ENCODE measurements at regions not wholly inside any gene's neighbourhood (a gene's known extent, or its start where the extent isn't known, plus 50 kb on each side); places are given as distances from the start of the nearest gene placed in this dataset.
"Not testable (repeated sequence)": the region's sequence is repeated elsewhere in the genome, so short reads cannot be mapped to it uniquely, and the experiment has no call there.

DNA sequence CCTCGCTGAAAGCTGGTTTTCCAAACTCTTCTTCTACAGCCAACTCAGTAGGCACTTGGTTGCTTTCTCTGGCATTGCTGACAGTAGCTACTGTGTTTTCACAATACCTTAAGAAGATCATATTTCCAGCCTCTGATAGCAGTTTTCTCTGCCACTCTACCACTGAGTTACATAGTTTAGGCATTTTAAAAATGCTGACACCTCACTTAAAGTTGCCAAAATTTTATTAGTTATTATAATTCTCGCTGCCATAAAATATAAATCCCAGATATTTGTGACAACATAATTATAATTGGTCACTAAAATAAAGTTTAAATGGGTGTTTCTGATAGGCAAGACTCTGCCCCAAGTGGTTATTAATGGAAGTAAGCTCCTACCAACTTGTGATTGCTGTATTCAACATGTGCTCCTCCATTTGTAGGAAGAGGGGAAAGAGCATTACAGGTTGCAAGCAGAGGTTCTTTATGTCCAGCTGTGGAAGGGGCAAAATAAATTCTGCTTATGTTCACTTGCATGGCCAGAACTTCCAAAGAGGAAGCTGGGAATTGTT is 1202.8 kb downstream of the CNTNAP5 start:
- Histone ChIP-seq H3K36me3 (ENCODE audit: control insufficient read depth in 2 of 2, insufficient read depth in 2 of 2, low read length in 1 of 2) (no peaks in the 10 kb centered on the region), H3K9me3 (ENCODE audit: control insufficient read depth in 2 of 2, insufficient read depth in 1 of 2, low read length in 1 of 2) (peaks cover 0 to 12% of the 10 kb centered on the region in 2 donors), H3K4me1 (ENCODE audit: control insufficient read depth in 2 of 2, insufficient read depth in 2 of 2, low read length in 2 of 2) (no peaks in the 10 kb centered on the region), H3K27me3 (ENCODE audit: control insufficient read depth in 2 of 2, insufficient read depth in 1 of 2, low read length in 1 of 2) (no peaks in the 10 kb centered on the region), H3K27ac (ENCODE audit: low read depth in 1 of 2, low read length in 1 of 2) (no peak overlapping the region), H3K4me3 (ENCODE audit: low read length in 2 of 2) (no peak overlapping the region)
- 87% methylated on average over 2 of the region's 2 CpGs for WGBS
- no peak for DNase-seq (ENCODE audit: low read depth in 6 of 9, low spot score in 9 of 9)

DNA sequence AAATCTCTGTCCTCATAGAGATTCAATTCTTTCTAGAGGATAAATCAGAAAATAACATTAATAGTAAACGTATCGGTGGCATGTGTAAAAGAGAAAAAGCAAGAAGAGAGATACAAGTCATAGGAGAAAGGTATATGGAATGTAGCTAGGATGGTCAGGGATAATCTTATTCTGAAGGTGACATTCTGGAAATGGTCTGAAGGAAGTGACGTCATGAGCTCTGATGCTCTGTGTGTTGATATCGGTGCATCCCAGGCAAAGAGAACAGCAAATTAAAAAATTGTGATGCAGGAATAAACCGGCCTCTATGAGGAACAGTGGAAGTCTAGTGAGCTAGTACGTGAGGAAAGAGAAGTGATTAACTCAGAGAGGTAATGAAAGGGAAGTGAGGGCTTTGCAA is 1215.8 kb downstream of the CNTNAP5 start:
- H3K9me3 ChIP-seq (ENCODE audit: control insufficient read depth in 2 of 2, insufficient read depth in 1 of 2, low read length in 1 of 2), result no peaks in the 10 kb centered on the region
- no peaks in the 10 kb centered on the region for H3K4me1 ChIP-seq (ENCODE audit: control insufficient read depth in 2 of 2, insufficient read depth in 2 of 2, low read length in 2 of 2)
- H3K4me3 ChIP-seq (ENCODE audit: low read length in 2 of 2), result no peak overlapping the region
- no peaks in the 10 kb centered on the region for H3K36me3 ChIP-seq (ENCODE audit: control insufficient read depth in 2 of 2, insufficient read depth in 2 of 2, low read length in 1 of 2)
- H3K27ac ChIP-seq (ENCODE audit: low read depth in 1 of 2, low read length in 1 of 2), result no peak overlapping the region
- WGBS, result 93% methylated on average over 6 of the region's 6 CpGs
- DNase-seq (ENCODE audit: low read depth in 6 of 9, low spot score in 9 of 9), result no peak
- no peaks in the 10 kb centered on the region for H3K27me3 ChIP-seq (ENCODE audit: control insufficient read depth in 2 of 2, insufficient read depth in 1 of 2, low read length in 1 of 2)

DNA sequence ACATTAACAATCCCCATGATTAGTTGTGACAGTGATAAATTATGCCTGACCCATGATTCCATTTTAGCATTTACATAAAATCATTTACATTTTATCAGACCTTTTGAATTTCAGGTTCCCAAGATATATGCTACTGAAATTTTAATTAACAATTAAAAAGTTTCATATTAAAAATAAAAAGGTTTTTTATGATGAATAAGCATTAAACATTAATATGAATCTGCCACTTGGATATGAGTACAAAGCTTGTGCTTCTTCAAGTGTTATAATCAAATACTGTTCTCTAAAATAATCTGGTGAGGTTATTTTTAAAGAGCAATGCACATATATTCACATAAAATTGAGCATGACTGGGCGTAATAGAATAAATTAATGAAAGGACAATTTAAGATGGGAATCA is 1218.0 kb downstream of the CNTNAP5 start:
- H3K27me3 ChIP-seq (ENCODE audit: control insufficient read depth in 2 of 2, insufficient read depth in 1 of 2, low read length in 1 of 2), result no peaks in the 10 kb centered on the region
- DNase-seq (ENCODE audit: low read depth in 6 of 9, low spot score in 9 of 9), result no peak
- H3K9me3 ChIP-seq (ENCODE audit: control insufficient read depth in 2 of 2, insufficient read depth in 1 of 2, low read length in 1 of 2), result no peaks in the 10 kb centered on the region
- H3K36me3 ChIP-seq (ENCODE audit: control insufficient read depth in 2 of 2, insufficient read depth in 2 of 2, low read length in 1 of 2), result no peaks in the 10 kb centered on the region
- H3K4me3 ChIP-seq (ENCODE audit: low read length in 2 of 2), result no peak overlapping the region
- H3K4me1 ChIP-seq (ENCODE audit: control insufficient read depth in 2 of 2, insufficient read depth in 2 of 2, low read length in 2 of 2), result no peaks in the 10 kb centered on the region
- no peak overlapping the region for H3K27ac ChIP-seq (ENCODE audit: low read depth in 1 of 2, low read length in 1 of 2)
- 95% methylated on average over 1 of the region's 1 CpG for WGBS

DNA sequence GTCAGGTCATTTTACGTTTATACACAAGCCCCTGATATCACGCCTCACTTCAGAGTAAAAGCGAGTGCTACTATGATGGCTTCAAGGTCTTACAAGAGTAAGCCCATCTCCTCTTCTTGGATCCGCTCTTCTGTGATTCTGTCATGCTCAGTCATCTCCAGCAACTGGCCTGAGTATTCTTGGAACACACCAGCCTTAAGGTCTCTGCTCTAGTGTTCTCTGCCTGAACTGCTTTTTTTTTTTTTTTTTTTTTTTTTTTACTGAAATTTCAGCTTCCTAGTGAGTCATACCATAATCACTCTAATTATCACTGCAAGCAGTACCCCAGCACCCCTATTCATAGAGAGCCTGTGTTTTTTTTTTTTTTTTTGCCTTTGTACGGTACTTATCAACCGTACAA is 1228.9 kb downstream of the CNTNAP5 start:
- Histone ChIP-seq H3K9me3 (ENCODE audit: control insufficient read depth in 2 of 2, insufficient read depth in 1 of 2, low read length in 1 of 2) (no peaks in the 10 kb centered on the region), H3K4me3 (ENCODE audit: low read length in 2 of 2) (no peak overlapping the region), H3K27me3 (ENCODE audit: control insufficient read depth in 2 of 2, insufficient read depth in 1 of 2, low read length in 1 of 2) (no peaks in the 10 kb centered on the region), H3K27ac (ENCODE audit: low read depth in 1 of 2, low read length in 1 of 2) (no peak overlapping the region), H3K4me1 (ENCODE audit: control insufficient read depth in 2 of 2, insufficient read depth in 2 of 2, low read length in 2 of 2) (no peaks in the 10 kb centered on the region), H3K36me3 (ENCODE audit: control insufficient read depth in 2 of 2, insufficient read depth in 2 of 2, low read length in 1 of 2) (no peaks in the 10 kb centered on the region)
- WGBS, result 96% methylated on average over 6 of the region's 6 CpGs
- DNase-seq (ENCODE audit: low read depth in 6 of 9, low spot score in 9 of 9), result no peak

DNA sequence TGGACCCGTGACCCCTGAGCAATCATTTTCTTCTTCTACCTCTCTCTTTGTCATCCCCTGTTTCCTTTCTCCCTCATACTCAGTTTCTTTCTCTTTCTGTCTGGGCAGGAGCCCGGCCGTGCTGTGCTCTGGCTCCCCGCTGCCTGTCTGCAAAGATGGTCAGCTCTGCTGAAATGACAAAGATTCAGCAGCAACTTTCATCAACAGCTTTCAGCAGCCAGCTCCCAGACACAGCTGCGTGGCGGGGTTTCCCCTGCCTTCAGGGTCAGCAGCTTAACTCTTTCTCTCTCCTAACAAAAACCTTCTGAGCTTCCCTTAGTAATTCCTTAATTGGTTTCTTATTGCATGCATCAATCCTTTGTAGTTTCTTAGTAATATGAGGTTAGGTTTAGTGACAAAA is 1234.4 kb downstream of the CNTNAP5 start:
- Histone ChIP-seq H3K36me3 (ENCODE audit: control insufficient read depth in 2 of 2, insufficient read depth in 2 of 2, low read length in 1 of 2) (no peaks in the 10 kb centered on the region), H3K4me3 (ENCODE audit: low read length in 2 of 2) (no peak overlapping the region), H3K4me1 (ENCODE audit: control insufficient read depth in 2 of 2, insufficient read depth in 2 of 2, low read length in 2 of 2) (no peaks in the 10 kb centered on the region), H3K27ac (ENCODE audit: low read depth in 1 of 2, low read length in 1 of 2) (no peak overlapping the region), H3K9me3 (ENCODE audit: control insufficient read depth in 2 of 2, insufficient read depth in 1 of 2, low read length in 1 of 2) (peaks cover 0 to 6% of the 10 kb centered on the region in 2 donors), H3K27me3 (ENCODE audit: control insufficient read depth in 2 of 2, insufficient read depth in 1 of 2, low read length in 1 of 2) (no peaks in the 10 kb centered on the region)
- no peak for DNase-seq (ENCODE audit: low read depth in 6 of 9, low spot score in 9 of 9)
- WGBS, result 83% methylated on average over 6 of the region's 6 CpGs

DNA sequence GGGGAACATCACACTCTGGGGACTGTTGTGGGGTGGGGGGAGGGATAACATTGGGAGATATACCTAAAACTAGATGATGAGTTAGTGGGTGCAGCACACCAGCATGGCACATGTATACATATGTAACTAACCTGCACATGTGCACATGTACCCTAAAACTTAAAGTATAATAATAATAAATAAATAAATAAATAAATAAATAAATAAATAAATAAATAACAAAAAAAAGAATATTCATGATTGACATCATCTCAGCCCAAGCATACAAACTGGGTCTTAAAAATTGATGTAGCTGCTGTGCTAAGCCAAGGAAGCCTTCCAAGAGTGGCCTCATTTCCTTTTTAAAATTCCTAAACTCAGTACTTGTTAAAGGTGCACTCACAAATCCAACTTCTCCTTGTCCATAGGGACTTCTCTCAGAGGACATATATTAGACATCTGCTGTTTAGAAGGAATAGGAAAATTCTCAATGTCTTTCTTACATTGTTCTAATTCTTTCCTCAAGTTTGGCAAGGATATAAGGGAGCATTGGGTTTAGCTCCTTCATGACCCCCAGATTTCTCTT is 1235.4 kb downstream of the CNTNAP5 start:
- H3K27ac ChIP-seq (ENCODE audit: low read depth in 1 of 2, low read length in 1 of 2); H3K4me1 ChIP-seq (ENCODE audit: control insufficient read depth in 2 of 2, insufficient read depth in 2 of 2, low read length in 2 of 2); H3K36me3 ChIP-seq (ENCODE audit: control insufficient read depth in 2 of 2, insufficient read depth in 2 of 2, low read length in 1 of 2); H3K27me3 ChIP-seq (ENCODE audit: control insufficient read depth in 2 of 2, insufficient read depth in 1 of 2, low read length in 1 of 2); H3K9me3 ChIP-seq (ENCODE audit: control insufficient read depth in 2 of 2, insufficient read depth in 1 of 2, low read length in 1 of 2); H3K4me3 ChIP-seq (ENCODE audit: low read length in 2 of 2); DNase-seq (ENCODE audit: low read depth in 6 of 9, low spot score in 9 of 9): not testable (repeated sequence)

DNA sequence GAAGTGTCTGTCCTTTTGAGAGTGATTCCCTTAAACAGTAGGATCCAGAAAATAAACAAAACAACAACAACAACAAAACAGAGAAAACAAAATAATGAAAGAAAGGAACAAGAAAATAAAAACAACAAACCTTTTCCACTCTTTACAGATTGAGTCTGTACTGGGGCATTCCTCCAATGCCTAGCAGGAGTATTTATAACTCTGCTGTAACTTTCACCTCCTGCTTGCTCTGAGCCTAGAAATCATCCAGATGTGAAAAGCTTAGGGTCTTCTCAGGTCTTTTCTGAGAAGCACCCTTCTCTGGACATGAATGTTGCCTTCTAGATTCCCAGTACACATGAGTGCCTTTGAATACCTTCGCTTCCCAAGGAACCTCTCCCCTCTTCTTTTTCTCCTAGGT is 1239.4 kb downstream of the CNTNAP5 start:
- DNase-seq (ENCODE audit: low read depth in 6 of 9, low spot score in 9 of 9), result no peak
- Histone ChIP-seq H3K4me1 (ENCODE audit: control insufficient read depth in 2 of 2, insufficient read depth in 2 of 2, low read length in 2 of 2) (no peaks in the 10 kb centered on the region), H3K36me3 (ENCODE audit: control insufficient read depth in 2 of 2, insufficient read depth in 2 of 2, low read length in 1 of 2) (no peaks in the 10 kb centered on the region), H3K9me3 (ENCODE audit: control insufficient read depth in 2 of 2, insufficient read depth in 1 of 2, low read length in 1 of 2) (peaks cover 0 to 4% of the 10 kb centered on the region in 2 donors), H3K27me3 (ENCODE audit: control insufficient read depth in 2 of 2, insufficient read depth in 1 of 2, low read length in 1 of 2) (no peaks in the 10 kb centered on the region), H3K27ac (ENCODE audit: low read depth in 1 of 2, low read length in 1 of 2) (no peak overlapping the region), H3K4me3 (ENCODE audit: low read length in 2 of 2) (no peak overlapping the region)
- WGBS, result 91% methylated on average over 1 of the region's 1 CpG

DNA sequence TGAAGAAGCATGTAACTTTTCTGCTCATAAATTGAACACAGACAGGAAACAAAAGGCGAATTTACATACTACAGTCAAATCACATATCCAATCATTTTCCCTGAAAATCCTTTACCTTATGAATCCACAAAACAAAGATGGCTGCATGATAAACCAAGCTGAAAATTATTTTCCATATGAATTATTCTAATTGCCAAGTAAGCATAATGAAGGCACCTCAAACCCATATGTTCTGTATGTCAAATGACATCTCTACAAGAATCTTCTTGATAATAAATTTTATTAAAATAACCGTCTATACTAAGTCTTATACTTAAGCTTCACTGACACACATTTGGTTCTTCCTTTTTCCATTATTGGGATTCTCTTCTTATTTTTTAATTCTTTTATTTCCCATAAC is 1242.6 kb downstream of the CNTNAP5 start:
- no peak overlapping the region for H3K27ac ChIP-seq (ENCODE audit: low read depth in 1 of 2, low read length in 1 of 2)

DNA sequence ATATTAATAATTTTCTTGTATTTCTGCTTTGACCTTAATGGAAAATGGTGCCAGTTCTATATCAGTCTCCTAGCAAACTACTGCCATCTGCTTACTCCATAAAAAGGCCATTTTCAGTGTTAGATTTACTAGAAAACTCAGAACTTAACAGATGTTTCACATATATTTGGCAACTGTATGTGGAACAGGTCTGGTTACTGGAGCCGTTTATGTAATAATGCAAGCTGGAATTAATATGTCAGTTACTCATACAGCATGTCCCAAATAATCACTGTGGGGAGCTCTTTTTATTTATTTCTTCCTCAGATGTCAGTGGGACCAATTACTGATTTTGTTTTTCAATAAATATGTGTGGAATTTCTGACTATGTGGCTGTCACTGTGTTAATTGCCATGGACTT is 1247.6 kb downstream of the CNTNAP5 start:
- Histone ChIP-seq H3K36me3 (ENCODE audit: control insufficient read depth in 2 of 2, insufficient read depth in 2 of 2, low read length in 1 of 2) (no peaks in the 10 kb centered on the region), H3K4me3 (ENCODE audit: low read length in 2 of 2) (no peak overlapping the region), H3K27me3 (ENCODE audit: control insufficient read depth in 2 of 2, insufficient read depth in 1 of 2, low read length in 1 of 2) (no peaks in the 10 kb centered on the region), H3K27ac (ENCODE audit: low read depth in 1 of 2, low read length in 1 of 2) (no peak overlapping the region), H3K9me3 (ENCODE audit: control insufficient read depth in 2 of 2, insufficient read depth in 1 of 2, low read length in 1 of 2) (peaks cover 0 to 4% of the 10 kb centered on the region in 2 donors), H3K4me1 (ENCODE audit: control insufficient read depth in 2 of 2, insufficient read depth in 2 of 2, low read length in 2 of 2) (no peaks in the 10 kb centered on the region)
- WGBS, result 96% methylated on average over 1 of the region's 1 CpG
- DNase-seq (ENCODE audit: low read depth in 6 of 9, low spot score in 9 of 9), result no peak

More for the DNA sequence above, 1242.6 kb downstream of the CNTNAP5 start:
- WGBS, result 90% methylated on average over 2 of the region's 2 CpGs
- H3K4me1 ChIP-seq (ENCODE audit: control insufficient read depth in 2 of 2, insufficient read depth in 2 of 2, low read length in 2 of 2), result no peaks in the 10 kb centered on the region
- DNase-seq (ENCODE audit: low read depth in 6 of 9, low spot score in 9 of 9), result no peak
- H3K36me3 ChIP-seq (ENCODE audit: control insufficient read depth in 2 of 2, insufficient read depth in 2 of 2, low read length in 1 of 2), result no peaks in the 10 kb centered on the region
- H3K4me3 ChIP-seq (ENCODE audit: low read length in 2 of 2), result no peak overlapping the region
- H3K27me3 ChIP-seq (ENCODE audit: control insufficient read depth in 2 of 2, insufficient read depth in 1 of 2, low read length in 1 of 2), result no peaks in the 10 kb centered on the region
- no peaks in the 10 kb centered on the region for H3K9me3 ChIP-seq (ENCODE audit: control insufficient read depth in 2 of 2, insufficient read depth in 1 of 2, low read length in 1 of 2)

Data from thymus (tissue), 11 donors.